ENCODE measurements at regions not wholly inside any gene's neighbourhood (a gene's known extent, or its start where the extent isn't known, plus 50 kb on each side); places are given as distances from the start of the nearest gene placed in this dataset.

- no peak for TF ChIP-seq CTCF (IDR thresholded peaks at IDR 0.05; ENCODE audit: insufficient read depth, low read length)
- TF ChIP-seq POLR2AphosphoS5 (IDR thresholded peaks at IDR 0.05; ENCODE audit: low read depth) = no peak
- no peak for TF ChIP-seq REST (IDR thresholded peaks at IDR 0.05; ENCODE audit: insufficient replicate concordance, low read depth)
- TF ChIP-seq GABPA (IDR thresholded peaks at IDR 0.05; ENCODE audit: low read depth) = no peak
- no peak for TF ChIP-seq SPI1 (IDR thresholded peaks at IDR 0.05; ENCODE audit: borderline replicate concordance, low read depth)
These were observed 971.3 kb upstream of the CDH18 start for GRCh38 chr5:20959347-20959746.
